GM12872 (cell line): ENCODE measurements at regions not wholly inside any gene's neighbourhood (a gene's known extent, or its start where the extent isn't known, plus 50 kb on each side); places are given as distances from the start of the nearest gene placed in this dataset.

ENCODE experiments used
- CTCF ChIP-seq: IDR thresholded peaks from 3 replicates; pipeline ENCODE4 v1.5.1; 2011; ENCODE audit warnings: low read depth, mild to moderate bottlenecking, low read length, moderate library complexity; ENCODE audit not compliant: insufficient read depth

GRCh38 chr6:152874846-152875568 is 107.8 kb downstream of the FBXO5 start:
- TF ChIP-seq CTCF: no peak

- TF ChIP-seq CTCF: no peak
These were observed 103.2 kb downstream of the FBXO5 start for GRCh38 chr6:152879681-152880080.

- TF ChIP-seq CTCF: no peak
These were observed 89.7 kb downstream of the FBXO5 start for GRCh38 chr6:152893187-152893586.

- no peak for TF ChIP-seq CTCF
These were observed 85.9 kb downstream of the FBXO5 start for GRCh38 chr6:152896923-152897322.

- TF ChIP-seq CTCF: peak; percentile 96
These were observed 84.9 kb downstream of the FBXO5 start for GRCh38 chr6:152897807-152898399.

GRCh38 chr6:152904678-152905077 is 78.2 kb downstream of the FBXO5 start:
- no peak for TF ChIP-seq CTCF

- no peak for TF ChIP-seq CTCF
These were observed 77.1 kb downstream of the FBXO5 start for GRCh38 chr6:152905551-152906299.
